H1 (cell line): ENCODE measurements at regions not wholly inside any gene's neighbourhood (a gene's known extent, or its start where the extent isn't known, plus 50 kb on each side); places are given as distances from the start of the nearest gene placed in this dataset.

Experiments
- CTCF ChIP-seq, 3 experiments: IDR thresholded peaks; 1 replicate in 2 of 3; 2 replicates in 1 of 3; pipeline versions ENCODE4 v1.5.1 to v1.6.1; 2011; ENCODE audit warnings: low read length in 3 of 3, mild to moderate bottlenecking in 3 of 3, inconsistent platforms in 2 of 3, low read depth in 1 of 3, moderate library complexity in 1 of 3; ENCODE audit not compliant: insufficient read depth in 1 of 3; ENCODE audit errors: control extremely low read depth in 1 of 3
- KDM1A ChIP-seq: fragments of 200-600, 300-600 bp; sonication (generic); IDR thresholded peaks from 2 replicates; pipeline ENCODE4 v1.7.1; 2016; ENCODE audit warnings: mild to moderate bottlenecking, low read length, borderline replicate concordance
- SP2 ChIP-seq: IDR thresholded peaks from 2 replicates; pipeline ENCODE4 v1.6.1; 2012; ENCODE audit warnings: mild to moderate bottlenecking, low read length, inconsistent platforms

DNA sequence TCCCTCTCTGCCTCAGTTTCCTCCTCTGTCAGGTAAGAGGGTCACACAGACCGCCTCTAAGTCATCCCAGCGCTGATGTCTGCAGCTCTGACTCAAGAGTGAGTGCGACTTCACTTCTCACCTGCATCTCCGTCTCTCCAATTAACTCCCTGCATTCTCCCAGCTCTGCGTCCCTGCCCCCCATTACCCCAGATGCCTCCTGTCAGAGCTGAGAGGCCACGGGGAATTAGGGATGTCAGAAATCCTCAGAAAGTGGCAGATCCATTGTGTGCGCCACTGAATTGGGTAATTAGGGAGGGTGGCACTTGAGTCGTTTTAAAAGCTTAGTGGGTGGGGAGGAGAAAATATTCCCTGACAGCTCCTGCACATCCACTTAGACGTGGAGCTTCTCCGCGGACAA, 885.4 kb upstream of the EEF2KMT start (continued):
- TF ChIP-seq CTCF (IDR thresholded peaks at IDR 0.05; ENCODE audit: control extremely low read depth in 1 of 3, insufficient read depth in 1 of 3, low read depth in 1 of 3, low read length in 3 of 3) (no peak), KDM1A (no peak), SP2 (no peak)
